Brain pericyte (primary cell): ENCODE measurements at regions not wholly inside any gene's neighbourhood (a gene's known extent, or its start where the extent isn't known, plus 50 kb on each side); places are given as distances from the start of the nearest gene placed in this dataset.

Source experiments
- DNase-seq: peaks from one replicate; pipeline ENCODE4 v3.0.0-alpha.2; 2012; ENCODE audit warnings: low read depth, low spot score

- DNase-seq: no peak
Measured at GRCh38 chr22:48530666-48531065, 1297.0 kb downstream of the BRD1 start.

- no peak for DNase-seq
Measured at GRCh38 chr22:48528221-48528915, 1299.3 kb downstream of the BRD1 start.

GRCh38 chr22:48523761-48524160, 1303.9 kb downstream of the BRD1 start:
- DNase-seq: no peak

GRCh38 chr22:48523091-48523490, 1304.6 kb downstream of the BRD1 start:
- no peak for DNase-seq

- no peak for DNase-seq
Measured at GRCh38 chr22:48522271-48522670, 1305.4 kb downstream of the BRD1 start.

GRCh38 chr22:48520884-48521588, 1306.6 kb downstream of the BRD1 start:
- DNase-seq: no peak

GRCh38 chr22:48520207-48520606, 1307.5 kb downstream of the BRD1 start:
- DNase-seq: no peak

GRCh38 chr22:48517039-48518030, 1310.3 kb downstream of the BRD1 start:
- DNase-seq: no peak

GRCh38 chr22:48516571-48516970, 1311.1 kb downstream of the BRD1 start:
- DNase-seq: no peak

GRCh38 chr22:48515571-48516200, 1312.0 kb downstream of the BRD1 start:
- no peak for DNase-seq

- no peak for DNase-seq
Measured at GRCh38 chr22:48513929-48514328, 1313.7 kb downstream of the BRD1 start.

GRCh38 chr22:48513446-48513845, 1314.2 kb downstream of the BRD1 start:
- no peak for DNase-seq

- no peak for DNase-seq
Measured at GRCh38 chr22:48511781-48512327, 1315.8 kb downstream of the BRD1 start.

GRCh38 chr22:48511211-48511610, 1316.5 kb downstream of the BRD1 start:
- DNase-seq: no peak

- DNase-seq: no peak
Measured at GRCh38 chr22:48510599-48510998, 1317.1 kb downstream of the BRD1 start.

- DNase-seq: no peak
Measured at GRCh38 chr22:48507595-48508350, 1319.9 kb downstream of the BRD1 start.

- DNase-seq: no peak
Measured at GRCh38 chr22:48507171-48507570, 1320.5 kb downstream of the BRD1 start.

- no peak for DNase-seq
Measured at GRCh38 chr22:48506506-48507145, 1321.0 kb downstream of the BRD1 start.

GRCh38 chr22:48505891-48506290, 1321.8 kb downstream of the BRD1 start:
- no peak for DNase-seq

- DNase-seq: no peak
Measured at GRCh38 chr22:48504519-48505140, 1323.0 kb downstream of the BRD1 start.
